ENCODE measurements at regions not wholly inside any gene's neighbourhood (a gene's known extent, or its start where the extent isn't known, plus 50 kb on each side); places are given as distances from the start of the nearest gene placed in this dataset.

DNA sequence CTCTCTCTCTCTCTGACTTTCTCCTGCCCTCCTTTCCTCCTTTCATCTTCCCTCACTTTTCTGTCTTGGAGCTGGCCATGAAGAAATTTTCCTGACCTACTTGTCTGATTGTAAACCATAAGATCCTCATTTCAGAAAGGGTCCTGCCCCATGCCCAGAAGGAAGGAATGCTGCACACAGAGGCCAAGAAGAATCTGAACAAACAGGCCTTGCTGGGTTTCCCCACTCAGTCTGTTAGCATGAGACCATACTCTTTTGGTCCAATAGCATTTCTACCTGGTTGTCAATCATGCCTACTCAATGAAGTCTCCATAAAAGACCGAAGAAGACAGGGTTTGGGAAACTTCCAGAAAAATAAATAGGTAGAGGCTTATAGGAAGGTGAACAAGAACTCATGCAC is 128.7 kb downstream of the MAB21L3 start:
- Histone ChIP-seq H3K4me3 (no peak overlapping the region), H3K27me3 (no peaks in the 10 kb centered on the region), H3K36me3 (no peaks in the 10 kb centered on the region), H3K9me3 (no peaks in the 10 kb centered on the region), H3K27ac (no peak overlapping the region), H3K4me1 (no peaks in the 10 kb centered on the region)
- intact Hi-C loops (cut with DNase I; ENCODE audit: low total_unique reads) (no loop called here), in situ Hi-C loops (cut with MboI; ENCODE audit: low sequenced_read_pairs in 4 of 4) (no loop called here)
- ATAC-seq (no peak), DNase-seq (no peak)
- TF ChIP-seq, protein P1, sequence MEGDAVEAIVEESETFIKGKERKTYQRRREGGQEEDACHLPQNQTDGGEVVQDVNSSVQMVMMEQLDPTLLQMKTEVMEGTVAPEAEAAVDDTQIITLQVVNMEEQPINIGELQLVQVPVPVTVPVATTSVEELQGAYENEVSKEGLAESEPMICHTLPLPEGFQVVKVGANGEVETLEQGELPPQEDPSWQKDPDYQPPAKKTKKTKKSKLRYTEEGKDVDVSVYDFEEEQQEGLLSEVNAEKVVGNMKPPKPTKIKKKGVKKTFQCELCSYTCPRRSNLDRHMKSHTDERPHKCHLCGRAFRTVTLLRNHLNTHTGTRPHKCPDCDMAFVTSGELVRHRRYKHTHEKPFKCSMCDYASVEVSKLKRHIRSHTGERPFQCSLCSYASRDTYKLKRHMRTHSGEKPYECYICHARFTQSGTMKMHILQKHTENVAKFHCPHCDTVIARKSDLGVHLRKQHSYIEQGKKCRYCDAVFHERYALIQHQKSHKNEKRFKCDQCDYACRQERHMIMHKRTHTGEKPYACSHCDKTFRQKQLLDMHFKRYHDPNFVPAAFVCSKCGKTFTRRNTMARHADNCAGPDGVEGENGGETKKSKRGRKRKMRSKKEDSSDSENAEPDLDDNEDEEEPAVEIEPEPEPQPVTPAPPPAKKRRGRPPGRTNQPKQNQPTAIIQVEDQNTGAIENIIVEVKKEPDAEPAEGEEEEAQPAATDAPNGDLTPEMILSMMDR (IDR thresholded peaks at IDR 0.05 in 4 of 5, conservative IDR thresholded peaks at IDR 0.05 in 1 of 5), result no peak
- no peak for TF ChIP-seq POLR2A (IDR thresholded peaks at IDR 0.05)

DNA sequence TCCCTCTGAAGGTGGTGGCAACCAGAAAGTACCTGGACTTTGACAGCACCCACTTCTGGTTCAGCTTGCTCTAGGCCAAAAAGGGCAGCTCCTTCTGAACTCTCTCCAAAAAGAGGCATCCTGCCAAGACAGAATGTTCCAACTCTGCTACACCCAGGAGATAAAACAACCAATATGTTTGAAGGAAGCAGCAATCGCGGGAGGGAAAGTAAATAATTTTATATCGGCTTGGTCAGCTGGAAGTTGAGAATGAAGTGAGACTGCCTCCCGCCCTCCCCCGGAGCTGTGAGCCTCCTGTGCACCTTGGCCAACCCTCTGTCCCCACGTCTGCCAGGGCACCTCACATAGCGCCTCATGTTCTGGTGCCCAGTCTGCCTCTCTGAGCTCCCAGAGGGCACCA is 130.3 kb upstream of the ATP1A1 start:
- H3K27me3 ChIP-seq, result no peaks in the 10 kb centered on the region
- no peaks in the 10 kb centered on the region for H3K36me3 ChIP-seq
- intact Hi-C loops (cut with DNase I; ENCODE audit: low total_unique reads), result no loop called here
- H3K27ac ChIP-seq, result no peak overlapping the region
- H3K4me3 ChIP-seq, result no peak overlapping the region
- no peaks in the 10 kb centered on the region for H3K9me3 ChIP-seq
- H3K4me1 ChIP-seq, result no peaks in the 10 kb centered on the region
- no peak for ATAC-seq
- DNase-seq, result no peak
- TF ChIP-seq, protein P1 (IDR thresholded peaks at IDR 0.05 in 4 of 5, conservative IDR thresholded peaks at IDR 0.05 in 1 of 5), result no peak
- TF ChIP-seq POLR2A (IDR thresholded peaks at IDR 0.05), result no peak
- in situ Hi-C loops (cut with MboI; ENCODE audit: low sequenced_read_pairs in 4 of 4), result no loop called here

DNA sequence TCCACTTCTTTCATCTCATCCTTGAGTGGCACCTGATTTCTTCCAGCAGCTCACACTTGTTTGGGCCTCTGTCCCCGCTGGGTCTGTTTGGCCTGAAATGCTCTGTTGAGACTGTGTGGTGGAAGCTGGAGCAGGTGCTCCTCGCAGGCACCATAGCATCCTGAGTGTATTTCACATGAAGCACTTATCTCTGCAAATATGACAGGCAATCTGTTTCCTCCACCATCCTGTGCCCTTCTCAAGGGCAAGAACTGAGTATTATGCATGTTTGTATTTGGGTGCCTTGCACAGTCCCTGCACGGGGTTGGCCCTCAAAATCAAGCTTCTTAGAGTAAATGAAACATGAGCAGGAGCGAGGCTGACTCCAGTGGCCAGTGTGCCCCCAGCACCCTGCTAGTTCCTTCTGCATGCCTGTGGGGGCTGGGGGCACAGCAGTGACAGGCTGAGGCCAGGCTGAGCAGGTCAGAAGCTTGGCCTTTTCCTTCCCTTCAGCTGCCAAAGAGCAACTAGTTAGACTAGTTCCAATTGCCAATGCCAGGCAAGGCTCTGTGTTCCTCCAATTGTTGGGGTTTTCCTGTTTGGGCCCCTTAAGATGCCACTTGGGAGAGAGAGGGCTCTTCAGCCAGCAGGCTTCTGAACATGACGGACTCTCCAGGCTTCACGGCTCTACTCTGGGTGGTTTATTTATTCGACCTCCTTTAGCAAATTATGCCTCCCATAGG is 129.6 kb upstream of the ATP1A1 start:
- H3K27me3 ChIP-seq, result no peaks in the 10 kb centered on the region
- ATAC-seq, result no peak
- no peaks in the 10 kb centered on the region for H3K9me3 ChIP-seq
- no peaks in the 10 kb centered on the region for H3K36me3 ChIP-seq
- H3K4me3 ChIP-seq, result no peak overlapping the region
- H3K4me1 ChIP-seq, result no peaks in the 10 kb centered on the region
- intact Hi-C loops (cut with DNase I; ENCODE audit: low total_unique reads), result no loop called here
- in situ Hi-C loops (cut with MboI; ENCODE audit: low sequenced_read_pairs in 4 of 4), result no loop called here
- DNase-seq, result no peak
- no peak overlapping the region for H3K27ac ChIP-seq
- TF ChIP-seq, protein P1 (IDR thresholded peaks at IDR 0.05 in 4 of 5, conservative IDR thresholded peaks at IDR 0.05 in 1 of 5), result no peak
- no peak for TF ChIP-seq POLR2A (IDR thresholded peaks at IDR 0.05)

DNA sequence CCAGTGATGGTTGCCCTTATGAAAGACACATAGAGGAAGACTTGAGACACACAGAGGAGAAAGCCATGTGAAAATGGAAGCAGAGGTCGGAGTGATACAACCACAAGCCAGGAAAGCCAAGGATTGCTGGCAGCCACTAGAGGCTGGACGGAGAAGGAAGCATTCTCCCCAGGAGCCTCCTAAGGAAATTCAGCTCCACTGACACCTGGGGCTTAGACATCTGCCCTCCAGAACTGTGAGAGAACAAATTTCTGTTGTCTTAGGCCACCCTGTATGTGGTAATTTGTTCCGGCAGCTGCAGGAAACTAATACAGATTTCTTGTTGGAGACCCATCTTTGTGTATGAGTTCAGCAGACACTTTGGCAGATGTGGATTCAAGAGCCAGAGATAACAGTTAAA is 126.9 kb upstream of the ATP1A1 start:
- no peaks in the 10 kb centered on the region for H3K27me3 ChIP-seq
- H3K4me1 ChIP-seq, result no peaks in the 10 kb centered on the region
- H3K27ac ChIP-seq, result no peak overlapping the region
- in situ Hi-C loops (cut with MboI; ENCODE audit: low sequenced_read_pairs in 4 of 4), result no loop called here
- no peaks in the 10 kb centered on the region for H3K36me3 ChIP-seq
- DNase-seq (no peak), ATAC-seq (no peak)
- no peak overlapping the region for H3K4me3 ChIP-seq
- TF ChIP-seq, protein P1 (IDR thresholded peaks at IDR 0.05 in 4 of 5, conservative IDR thresholded peaks at IDR 0.05 in 1 of 5), result no peak
- TF ChIP-seq POLR2A (IDR thresholded peaks at IDR 0.05), result no peak
- no peaks in the 10 kb centered on the region for H3K9me3 ChIP-seq
- intact Hi-C loops (cut with DNase I; ENCODE audit: low total_unique reads), result no loop called here

- TF ChIP-seq, protein P1 (IDR thresholded peaks at IDR 0.05 in 4 of 5, conservative IDR thresholded peaks at IDR 0.05 in 1 of 5), result no peak
- no peak for TF ChIP-seq POLR2A (IDR thresholded peaks at IDR 0.05)
- no peak for ATAC-seq
- intact Hi-C loops (cut with DNase I; ENCODE audit: low total_unique reads) (no loop called here), in situ Hi-C loops (cut with MboI; ENCODE audit: low sequenced_read_pairs in 4 of 4) (no loop called here)
- H3K27ac ChIP-seq, result no peak overlapping the region
- no peaks in the 10 kb centered on the region for H3K36me3 ChIP-seq
- DNase-seq, result no peak
- no peaks in the 10 kb centered on the region for H3K9me3 ChIP-seq
- H3K27me3 ChIP-seq, result no peaks in the 10 kb centered on the region
- H3K4me3 ChIP-seq, result no peak overlapping the region
- no peaks in the 10 kb centered on the region for H3K4me1 ChIP-seq
These were observed 120.8 kb upstream of the ATP1A1 start for GRCh38 chr1:116252271-116252670.
